ENCODE measurements at regions not wholly inside any gene's neighbourhood (a gene's known extent, or its start where the extent isn't known, plus 50 kb on each side); places are given as distances from the start of the nearest gene placed in this dataset.

DNA sequence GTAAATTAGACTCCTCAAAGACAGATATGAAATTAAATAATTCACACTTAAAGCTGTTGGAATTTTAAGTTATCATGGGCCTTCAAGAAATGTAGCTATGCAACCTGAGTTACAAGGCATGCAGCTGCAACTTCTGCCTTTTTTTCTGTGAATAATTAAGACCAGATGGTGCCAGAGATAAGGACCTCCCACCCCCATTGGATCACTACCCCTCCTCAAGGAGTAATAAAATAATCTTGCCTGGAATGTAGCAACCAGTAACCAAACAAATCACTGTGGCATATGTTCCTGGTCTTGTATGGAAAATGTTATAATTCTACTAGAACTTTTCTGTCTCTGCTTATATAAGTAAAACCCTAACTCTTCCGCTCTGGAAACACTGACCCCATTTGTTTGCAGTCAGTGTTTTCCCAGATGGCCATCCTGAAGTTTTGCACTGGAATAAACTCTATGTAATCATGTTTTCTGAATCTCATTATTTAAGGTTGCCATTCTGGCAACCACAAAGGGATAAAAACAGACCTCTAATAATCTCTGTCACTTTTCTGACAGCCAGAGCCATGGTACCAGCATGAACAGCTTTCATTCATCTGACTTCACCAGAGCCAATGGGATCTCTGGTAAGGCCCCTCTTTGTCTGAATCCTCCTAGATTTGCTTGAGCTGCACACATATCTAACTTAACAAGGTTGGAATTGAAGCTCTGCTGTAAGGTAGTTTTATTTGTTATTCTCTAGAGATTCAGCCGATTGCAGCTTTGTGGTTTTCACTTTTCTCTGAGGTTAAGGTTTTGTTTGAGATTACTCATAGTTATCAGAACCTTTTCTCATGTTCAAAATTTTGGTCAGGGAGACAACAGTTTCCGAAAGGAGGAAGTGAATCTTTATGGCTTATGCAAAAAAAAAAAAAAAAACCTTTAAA lies 274.6 kb downstream of the NAF1 start:
- DNase-seq (ENCODE audit: low spot score) = no peak
- no peak for TF ChIP-seq CTCF (IDR thresholded peaks at IDR 0.05)
- no peak overlapping the region for H3K4me3 ChIP-seq
- H3K27ac ChIP-seq = no peak overlapping the region

DNA sequence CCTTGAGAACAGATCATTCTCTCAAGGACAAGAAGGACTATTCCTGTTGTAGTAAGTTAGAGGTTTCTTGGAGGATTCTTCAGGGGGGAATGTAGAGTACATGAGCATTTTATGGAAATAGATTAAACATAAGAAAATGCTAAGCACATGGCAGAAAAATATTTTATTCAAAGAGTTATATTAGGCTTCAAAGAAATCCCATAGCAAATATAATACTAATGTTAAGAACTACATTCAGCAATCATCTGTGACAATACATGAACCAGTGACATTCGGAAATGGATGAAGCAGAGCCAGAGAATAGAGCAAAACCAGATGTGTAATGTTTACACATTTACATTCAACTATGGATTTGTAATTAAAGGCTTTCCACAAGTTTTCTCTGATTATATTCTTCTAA lies 288.6 kb downstream of the NAF1 start:
- DNase-seq (ENCODE audit: low spot score) = no peak
- no peak for TF ChIP-seq CTCF (IDR thresholded peaks at IDR 0.05)
- Histone ChIP-seq H3K27ac (no peak overlapping the region), H3K4me3 (no peak overlapping the region)

GRCh38 chr4:162874748-162875147 lies 291.9 kb downstream of the NAF1 start:
- no peak overlapping the region for H3K27ac ChIP-seq
- no peak for DNase-seq (ENCODE audit: low spot score)
- no peak for TF ChIP-seq CTCF (IDR thresholded peaks at IDR 0.05)
- no peak overlapping the region for H3K4me3 ChIP-seq

GRCh38 chr4:162871990-162872389 lies 294.7 kb downstream of the NAF1 start:
- Histone ChIP-seq H3K4me3 (no peak overlapping the region), H3K27ac (no peak overlapping the region)
- no peak for DNase-seq (ENCODE audit: low spot score)
- TF ChIP-seq CTCF (IDR thresholded peaks at IDR 0.05) = no peak

DNA sequence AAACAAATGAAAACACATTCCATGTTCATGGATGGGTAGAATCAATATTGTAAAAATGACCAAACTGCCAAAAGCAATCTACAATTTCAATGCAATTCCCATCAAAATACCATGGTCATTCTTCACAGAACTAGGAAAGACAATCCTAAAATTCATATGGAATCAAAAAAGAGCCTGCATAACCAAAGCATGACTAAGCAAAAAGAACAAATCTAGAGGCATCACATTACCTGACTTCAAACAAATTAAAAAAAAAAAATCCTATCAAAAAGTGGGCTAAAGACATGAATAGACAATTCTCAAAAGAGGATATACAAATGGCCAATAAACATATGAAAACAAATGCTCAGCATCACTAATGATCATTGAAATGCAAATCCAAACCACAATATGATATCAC lies 297.5 kb downstream of the NAF1 start:
- no peak overlapping the region for H3K4me3 ChIP-seq
- TF ChIP-seq CTCF (IDR thresholded peaks at IDR 0.05) = no peak

GRCh38 chr4:162866565-162866964 lies 300.1 kb downstream of the NAF1 start:
- no peak overlapping the region for H3K27ac ChIP-seq
- H3K4me3 ChIP-seq = no peak overlapping the region
- no peak for DNase-seq (ENCODE audit: low spot score)
- no peak for TF ChIP-seq CTCF (IDR thresholded peaks at IDR 0.05)

More for the DNA sequence above, 297.5 kb downstream of the NAF1 start:
- H3K27ac ChIP-seq = no peak overlapping the region
- DNase-seq (ENCODE audit: low spot score) = no peak

GRCh38 chr4:162865102-162865501 lies 301.6 kb downstream of the NAF1 start:
- TF ChIP-seq CTCF (IDR thresholded peaks at IDR 0.05) = no peak
- Histone ChIP-seq H3K27ac (no peak overlapping the region), H3K4me3 (no peak overlapping the region)
- DNase-seq (ENCODE audit: low spot score) = no peak

All from coronary artery (tissue), 2 donors.